RWPE2 (cell line): ENCODE measurements at regions not wholly inside any gene's neighbourhood (a gene's known extent, or its start where the extent isn't known, plus 50 kb on each side); places are given as distances from the start of the nearest gene placed in this dataset.

Source experiments
- ATAC-seq: fragments of 200-7000 bp; cut with Tn5 transposase; 3 replicates; pipeline ENCODE4 v1.9.1; 2021; ENCODE audit warnings: low read depth
- DNase-seq: peaks from one replicate; pipeline ENCODE4 v3.0.0-alpha.2; 2020; ENCODE audit warnings: low spot score
- H3K27ac ChIP-seq: fragments of 450-650 bp; 2 replicates; pipeline ENCODE4 v1.5.1; 2017; ENCODE audit warnings: mild to moderate bottlenecking; ENCODE audit not compliant: poor library complexity, severe bottlenecking
- H3K27me3 ChIP-seq: fragments of 250-450 bp; sonication (Bioruptor Pico); 2 replicates; pipeline ENCODE4 v1.5.1; 2021; ENCODE audit warnings: mild to moderate bottlenecking, moderate library complexity; ENCODE audit not compliant: insufficient read depth, poor library complexity, severe bottlenecking
- H3K36me3 ChIP-seq: fragments of 250-450 bp; sonication (Bioruptor Pico); 2 replicates; pipeline ENCODE4 v1.5.1; 2020; ENCODE audit warnings: low read depth, mild to moderate bottlenecking, moderate library complexity
- H3K4me1 ChIP-seq: fragments of 250-450 bp; sonication (Bioruptor Pico); 2 replicates; pipeline ENCODE4 v1.5.1; 2021; ENCODE audit warnings: mild to moderate bottlenecking, moderate library complexity; ENCODE audit not compliant: insufficient read depth, poor library complexity, severe bottlenecking
- H3K4me3 ChIP-seq: fragments of 250-450 bp; sonication (Bioruptor Pico); 2 replicates; pipeline ENCODE4 v1.5.1; 2021; ENCODE audit warnings: mild to moderate bottlenecking, moderate library complexity; ENCODE audit not compliant: severe bottlenecking
- H3K9me3 ChIP-seq: fragments of 250-450 bp; sonication (Bioruptor Pico); 2 replicates; pipeline ENCODE4 v1.5.1; 2021; ENCODE audit warnings: mild to moderate bottlenecking, moderate library complexity; ENCODE audit not compliant: severe bottlenecking
- CTCF ChIP-seq: fragments of 450-650 bp; IDR thresholded peaks from one replicate; pipeline ENCODE4 v1.5.1; 2017; ENCODE audit warnings: mild to moderate bottlenecking, moderate library complexity; ENCODE audit not compliant: poor library complexity, severe bottlenecking

- H3K4me3 ChIP-seq: no peak overlapping the region
- no peaks in the 10 kb centered on the region for H3K27me3 ChIP-seq
- no peak for DNase-seq
- peak overlapping the region; percentile 46 for H3K27ac ChIP-seq
- no peak for TF ChIP-seq CTCF
- ATAC-seq: no peak
- H3K36me3 ChIP-seq: no peaks in the 10 kb centered on the region
- peaks cover 44% of the 10 kb centered on the region for H3K4me1 ChIP-seq
- H3K9me3 ChIP-seq: no peaks in the 10 kb centered on the region
These were observed 408.8 kb downstream of the ENC1 start for GRCh38 chr5:74231697-74232096.

GRCh38 chr5:74226716-74227485 is 413.6 kb downstream of the ENC1 start:
- Histone ChIP-seq H3K4me1 (peaks cover 5% of the 10 kb centered on the region), H3K9me3 (no peaks in the 10 kb centered on the region), H3K36me3 (no peaks in the 10 kb centered on the region), H3K4me3 (no peak overlapping the region), H3K27me3 (no peaks in the 10 kb centered on the region), H3K27ac (no peak overlapping the region)
- DNase-seq: no peak
- no peak for TF ChIP-seq CTCF
- ATAC-seq: no peak

- DNase-seq (no peak), ATAC-seq (no peak)
- TF ChIP-seq CTCF: no peak
- H3K27me3 ChIP-seq: no peaks in the 10 kb centered on the region
- H3K4me3 ChIP-seq: no peak overlapping the region
- H3K9me3 ChIP-seq: no peaks in the 10 kb centered on the region
- no peaks in the 10 kb centered on the region for H3K36me3 ChIP-seq
- no peaks in the 10 kb centered on the region for H3K4me1 ChIP-seq
- no peak overlapping the region for H3K27ac ChIP-seq
These were observed 414.9 kb downstream of the ENC1 start for GRCh38 chr5:74225587-74225986.

- Histone ChIP-seq H3K4me3 (no peak overlapping the region), H3K27ac (no peak overlapping the region), H3K36me3 (no peaks in the 10 kb centered on the region), H3K9me3 (no peaks in the 10 kb centered on the region), H3K4me1 (no peaks in the 10 kb centered on the region), H3K27me3 (no peaks in the 10 kb centered on the region)
- DNase-seq (no peak), ATAC-seq (no peak)
- no peak for TF ChIP-seq CTCF
These were observed 416.2 kb downstream of the ENC1 start for GRCh38 chr5:74224331-74224730.

- Histone ChIP-seq H3K4me1 (no peaks in the 10 kb centered on the region), H3K27me3 (no peaks in the 10 kb centered on the region), H3K4me3 (no peak overlapping the region), H3K36me3 (no peaks in the 10 kb centered on the region), H3K9me3 (no peaks in the 10 kb centered on the region), H3K27ac (no peak overlapping the region)
- no peak for TF ChIP-seq CTCF
- DNase-seq (no peak), ATAC-seq (no peak)
These were observed 417.7 kb downstream of the ENC1 start for GRCh38 chr5:74222806-74223205.
